IMR-90 (cell line): ENCODE measurements at regions not wholly inside any gene's neighbourhood (a gene's known extent, or its start where the extent isn't known, plus 50 kb on each side); places are given as distances from the start of the nearest gene placed in this dataset.

Experiments
- POLR2A ChIP-seq: IDR thresholded peaks from 2 replicates; pipeline ENCODE4 v1.6.1; 2012; ENCODE audit warnings: mild to moderate bottlenecking, low read depth, low read length
- SMC3 ChIP-seq: fragments of 150-350 bp; IDR thresholded peaks from 2 replicates; pipeline ENCODE4 v1.6.1; 2016; ENCODE audit warnings: low read depth, mild to moderate bottlenecking, antibody characterized with exemption, low read length, moderate library complexity
- TF ChIP-seq, protein P1 (sequence below): conservative IDR thresholded peaks from 2 replicates; pipeline ENCODE4 v1.5.1; 2012; ENCODE audit warnings: mild to moderate bottlenecking, low read depth, low read length, improper control_type of control experiment
- TF ChIP-seq, protein P2 (sequence below): fragments of 150-350 bp; IDR thresholded peaks from 2 replicates; pipeline ENCODE4 v1.6.1; 2017; ENCODE audit warnings: mild to moderate bottlenecking, antibody characterized with exemption, low read length, low read depth

DNA sequence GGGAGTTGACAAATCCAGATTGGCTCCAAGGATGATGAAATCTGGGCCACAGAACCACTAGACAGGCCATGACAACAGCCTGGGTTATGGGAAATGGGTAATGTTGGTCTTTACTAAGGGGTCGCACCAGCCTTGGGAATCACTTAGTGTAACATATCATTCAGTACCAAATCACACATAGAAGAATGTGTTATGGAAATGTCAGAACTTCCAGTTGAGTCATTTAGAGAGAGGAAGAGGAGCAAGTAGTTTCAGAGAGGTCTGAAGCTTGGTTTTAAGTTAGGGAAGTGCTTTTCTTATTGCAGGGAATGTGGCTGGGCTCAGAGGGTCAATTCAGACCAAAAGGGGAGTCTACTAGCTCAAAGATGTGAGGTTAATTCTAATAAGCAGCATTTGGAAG lies 241.6 kb upstream of the ZPLD1 start:
- TF ChIP-seq, protein P1, sequence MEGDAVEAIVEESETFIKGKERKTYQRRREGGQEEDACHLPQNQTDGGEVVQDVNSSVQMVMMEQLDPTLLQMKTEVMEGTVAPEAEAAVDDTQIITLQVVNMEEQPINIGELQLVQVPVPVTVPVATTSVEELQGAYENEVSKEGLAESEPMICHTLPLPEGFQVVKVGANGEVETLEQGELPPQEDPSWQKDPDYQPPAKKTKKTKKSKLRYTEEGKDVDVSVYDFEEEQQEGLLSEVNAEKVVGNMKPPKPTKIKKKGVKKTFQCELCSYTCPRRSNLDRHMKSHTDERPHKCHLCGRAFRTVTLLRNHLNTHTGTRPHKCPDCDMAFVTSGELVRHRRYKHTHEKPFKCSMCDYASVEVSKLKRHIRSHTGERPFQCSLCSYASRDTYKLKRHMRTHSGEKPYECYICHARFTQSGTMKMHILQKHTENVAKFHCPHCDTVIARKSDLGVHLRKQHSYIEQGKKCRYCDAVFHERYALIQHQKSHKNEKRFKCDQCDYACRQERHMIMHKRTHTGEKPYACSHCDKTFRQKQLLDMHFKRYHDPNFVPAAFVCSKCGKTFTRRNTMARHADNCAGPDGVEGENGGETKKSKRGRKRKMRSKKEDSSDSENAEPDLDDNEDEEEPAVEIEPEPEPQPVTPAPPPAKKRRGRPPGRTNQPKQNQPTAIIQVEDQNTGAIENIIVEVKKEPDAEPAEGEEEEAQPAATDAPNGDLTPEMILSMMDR = no peak
- no peak for TF ChIP-seq POLR2A
- TF ChIP-seq SMC3 = no peak
- TF ChIP-seq, protein P2, sequence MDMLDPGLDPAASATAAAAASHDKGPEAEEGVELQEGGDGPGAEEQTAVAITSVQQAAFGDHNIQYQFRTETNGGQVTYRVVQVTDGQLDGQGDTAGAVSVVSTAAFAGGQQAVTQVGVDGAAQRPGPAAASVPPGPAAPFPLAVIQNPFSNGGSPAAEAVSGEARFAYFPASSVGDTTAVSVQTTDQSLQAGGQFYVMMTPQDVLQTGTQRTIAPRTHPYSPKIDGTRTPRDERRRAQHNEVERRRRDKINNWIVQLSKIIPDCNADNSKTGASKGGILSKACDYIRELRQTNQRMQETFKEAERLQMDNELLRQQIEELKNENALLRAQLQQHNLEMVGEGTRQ = no peak
